Vagina (tissue), 2 donors: ENCODE measurements at regions not wholly inside any gene's neighbourhood (a gene's known extent, or its start where the extent isn't known, plus 50 kb on each side); places are given as distances from the start of the nearest gene placed in this dataset.

ENCODE experiments used
- CTCF ChIP-seq, 3 experiments: fragments of 450-650 bp in 2 of 3; fragments of 200-600 bp in 1 of 3; sonication (generic) in 1 of 3; IDR thresholded peaks; one replicate each; pipeline ENCODE4 v1.5.1; 2017 to 2019; ENCODE audit warnings: antibody characterized with exemption in 3 of 3, mild to moderate bottlenecking in 2 of 3, moderate library complexity in 2 of 3
- POLR2A ChIP-seq, 2 donors: fragments of 450-650 bp; IDR thresholded peaks; one replicate each; pipeline ENCODE4 v1.6.1; 2017; ENCODE audit warnings: antibody characterized with exemption in 2 of 2, mild to moderate bottlenecking in 2 of 2, moderate library complexity in 2 of 2
- POLR2AphosphoS5 ChIP-seq, 2 donors: sonication (generic); formaldehyde crosslinking; IDR thresholded peaks; one replicate each; pipeline ENCODE4 v1.9.0; 2017; ENCODE audit warnings: antibody characterized with exemption in 2 of 2, mild to moderate bottlenecking in 2 of 2, low read depth in 1 of 2; ENCODE audit not compliant: insufficient read depth in 1 of 2

DNA sequence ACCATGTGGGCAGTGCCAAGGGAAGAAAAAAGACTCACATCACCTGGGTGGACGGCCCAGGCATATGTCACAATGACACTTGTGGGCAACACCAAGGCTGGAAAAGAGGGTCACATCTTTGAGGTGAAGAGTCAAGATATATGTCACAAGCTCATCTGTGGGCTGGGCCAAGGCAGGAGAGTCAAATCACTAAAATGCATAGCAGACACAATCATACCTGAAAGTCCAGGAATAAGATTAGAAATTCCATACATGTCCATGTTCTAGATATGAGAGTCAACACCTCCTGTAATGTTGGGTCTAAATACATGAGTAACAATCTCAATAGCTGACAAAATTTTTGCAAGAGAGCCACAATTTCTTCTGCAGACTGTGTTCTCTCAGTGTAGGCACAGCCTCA, 145.0 kb downstream of the ZNF675 start:
- TF ChIP-seq CTCF (IDR thresholded peaks at IDR 0.05) = no peak
- TF ChIP-seq POLR2A (IDR thresholded peaks at IDR 0.05) = no peak
- TF ChIP-seq POLR2AphosphoS5 (IDR thresholded peaks at IDR 0.05; ENCODE audit: insufficient read depth in 1 of 2, low read depth in 1 of 2) = no peak
